NB4 (cell line): ENCODE measurements at regions not wholly inside any gene's neighbourhood (a gene's known extent, or its start where the extent isn't known, plus 50 kb on each side); places are given as distances from the start of the nearest gene placed in this dataset.
"Not testable (repeated sequence)": the region's sequence is repeated elsewhere in the genome, so short reads cannot be mapped to it uniquely, and the experiment has no call there.

Source experiments
- DNase-seq: peaks from one replicate; pipeline ENCODE4 v3.0.0; 2010; ENCODE audit warnings: low read depth
- H3K4me3 ChIP-seq: one replicate; pipeline ENCODE4 v1.5.1; 2011; ENCODE audit warnings: mild to moderate bottlenecking, low read depth, low read length, moderate library complexity
- CTCF ChIP-seq: IDR thresholded peaks from one replicate; pipeline ENCODE4 v1.5.1; 2012; ENCODE audit warnings: low read depth, low read length
- MAX ChIP-seq: IDR thresholded peaks from 2 replicates; pipeline ENCODE4 v1.6.1; 2011; ENCODE audit warnings: low read depth, low read length
- MYC ChIP-seq: IDR thresholded peaks from 2 replicates; pipeline ENCODE4 v1.6.1; 2011; ENCODE audit warnings: low read depth, low read length
- POLR2A ChIP-seq: IDR thresholded peaks from 2 replicates; pipeline ENCODE4 v1.6.1; 2011; ENCODE audit warnings: mild to moderate bottlenecking; ENCODE audit not compliant: insufficient read length; ENCODE audit errors: extremely low read depth

DNA sequence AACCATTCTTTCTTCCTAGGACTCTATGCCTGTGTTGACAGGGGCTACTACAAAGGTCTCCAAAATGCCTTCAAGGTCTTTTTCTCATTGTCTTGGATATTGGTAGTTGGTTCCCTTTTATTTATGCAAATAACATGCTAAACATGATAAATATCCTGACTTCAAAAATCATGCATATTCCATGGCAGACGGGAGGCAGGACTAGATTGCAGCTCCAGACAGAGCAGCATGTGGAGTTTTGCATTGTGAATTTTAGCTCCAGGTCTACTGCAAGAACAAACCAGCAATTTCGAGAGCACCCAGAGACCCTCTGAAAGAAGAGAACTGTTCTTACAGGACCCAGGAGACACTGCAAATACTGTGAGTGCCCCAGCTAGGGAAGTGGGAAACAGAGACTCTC, 254.9 kb downstream of the RCHY1 start:
- no peak for TF ChIP-seq MYC
- TF ChIP-seq MAX, result no peak
- TF ChIP-seq POLR2A, result no peak
- no peak for TF ChIP-seq CTCF
- no peak for DNase-seq
- H3K4me3 ChIP-seq, result no peak overlapping the region

GRCh38 chr4:75255261-75255660, 258.9 kb downstream of the RCHY1 start:
- TF ChIP-seq CTCF (no peak), MYC (no peak), POLR2A (no peak), MAX (no peak)
- DNase-seq, result no peak
- no peak overlapping the region for H3K4me3 ChIP-seq

DNA sequence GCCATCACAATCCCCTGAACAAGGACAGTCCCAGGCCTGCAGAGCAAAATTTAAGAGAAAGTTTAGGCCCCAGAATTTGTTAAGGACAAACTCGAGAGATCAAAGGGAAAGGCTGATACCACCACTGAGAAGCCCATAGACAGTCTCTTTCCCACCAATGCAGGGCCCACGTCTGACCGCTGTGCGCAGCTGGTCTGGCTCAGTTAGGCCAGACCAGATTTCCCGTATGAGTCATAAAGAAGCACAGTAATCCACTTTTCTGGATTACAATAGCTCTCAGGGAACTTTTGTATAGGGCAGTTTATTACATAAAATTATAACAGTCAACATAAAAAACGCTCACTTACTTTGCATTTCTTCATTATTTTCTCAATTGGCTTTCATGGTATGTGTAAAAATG, 259.5 kb downstream of the RCHY1 start:
- DNase-seq, result no peak
- TF ChIP-seq MYC, result no peak
- TF ChIP-seq POLR2A, result no peak
- no peak for TF ChIP-seq CTCF
- no peak for TF ChIP-seq MAX
- H3K4me3 ChIP-seq, result no peak overlapping the region

DNA sequence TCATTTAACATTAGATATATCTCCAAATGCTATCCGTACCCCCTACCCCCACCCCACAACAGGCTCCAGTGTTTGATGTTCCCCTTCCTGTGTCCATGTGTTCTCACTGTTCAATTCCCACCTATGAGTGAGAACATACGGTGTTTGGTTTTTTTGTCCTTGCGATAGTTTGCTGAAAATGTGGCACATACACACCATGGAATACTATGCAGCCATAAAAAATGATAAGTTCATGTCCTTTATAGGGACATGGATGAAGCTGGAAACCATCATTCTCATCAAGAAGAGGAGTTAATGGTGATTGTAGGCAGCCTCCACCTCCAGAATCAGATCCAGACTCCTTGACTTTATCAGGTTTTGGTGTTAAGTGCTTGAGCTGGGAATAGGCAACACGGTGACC, 261.1 kb downstream of the RCHY1 start:
- not testable (repeated sequence) for DNase-seq, H3K4me3 ChIP-seq

- H3K4me3 ChIP-seq, result no peak overlapping the region
- DNase-seq, result no peak
- TF ChIP-seq MAX (no peak), POLR2A (no peak), CTCF (no peak), MYC (no peak)
Measured at GRCh38 chr4:75251547-75251946, 262.7 kb downstream of the RCHY1 start.

DNA sequence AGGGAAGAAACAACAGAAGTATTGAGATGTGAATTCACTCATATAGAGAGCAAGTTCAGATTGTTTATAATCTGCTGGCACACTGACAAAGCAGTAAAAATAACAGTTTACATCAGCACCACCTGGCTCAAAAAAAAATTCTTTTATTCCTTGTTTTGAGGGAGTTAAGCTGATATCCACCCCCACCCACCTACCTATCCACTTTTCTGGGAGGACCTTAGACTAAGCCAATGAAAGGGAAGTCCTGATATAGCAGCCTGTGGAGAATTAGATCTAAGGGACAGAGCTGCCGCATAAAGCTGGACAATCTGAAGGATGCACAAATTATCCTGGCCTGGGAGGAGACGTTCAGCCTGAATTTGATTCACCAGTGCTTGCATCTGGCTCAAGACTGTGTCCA, 264.5 kb downstream of the RCHY1 start:
- DNase-seq, result no peak
- H3K4me3 ChIP-seq, result no peak overlapping the region
- no peak for TF ChIP-seq CTCF
- TF ChIP-seq MAX, result no peak
- TF ChIP-seq POLR2A, result no peak
- TF ChIP-seq MYC, result no peak
